Endothelial cell of umbilical vein (primary cell): ENCODE measurements at regions not wholly inside any gene's neighbourhood (a gene's known extent, or its start where the extent isn't known, plus 50 kb on each side); places are given as distances from the start of the nearest gene placed in this dataset.

Source experiments
- BruUV-seq: library from RNA; stranded (reverse); fragments of 400-500 nt; replicated peaks from 2 replicates; lab custom pipeline; 2021; lab: Mats Ljungman, UMichigan
- CTCF ChIA-PET: fragments of 300-600, 350-600 bp; sonication (Branson Sonifier 250); formaldehyde crosslinking; loops from one replicate; lab custom pipeline; 2021; ENCODE audit warnings: antibody characterized with exemption, inconsistent platforms; lab: Charles Lee
- POLR2A ChIA-PET: fragments of 300-600, 350-600 bp; sonication (Branson Sonifier 250); formaldehyde crosslinking; loops from one replicate; lab custom pipeline; 2021; ENCODE audit warnings: antibody characterized with exemption, inconsistent platforms; lab: Charles Lee
- DNase-seq: peaks from one replicate; pipeline ENCODE4 v3.0.0-alpha.2; 2011; ENCODE audit warnings: low read depth, low spot score
- FAIRE-seq: peaks from 2 replicates; lab custom pipeline; 2011; peaks lifted over from hg19 to GRCh38; lab: Jason Lieb, UNC
- H2AFZ ChIP-seq: 2 replicates; pipeline ENCODE4 v1.6.0; 2012; ENCODE audit warnings: low read depth, low read length, control low read depth, inconsistent platforms
- H3K27ac ChIP-seq: 2 replicates; pipeline ENCODE4 v1.5.1; 2011; ENCODE audit warnings: low read depth, mild to moderate bottlenecking, control low read depth, low read length, moderate library complexity; ENCODE audit not compliant: insufficient read depth
- H3K27me3 ChIP-seq, 2 experiments: 2 replicates each; pipeline versions ENCODE4 v1.6.0 to v1.6.1; 2011; ENCODE audit warnings: low read length in 2 of 2, mixed read lengths in 1 of 2; ENCODE audit not compliant: control insufficient read depth in 2 of 2, insufficient read depth in 2 of 2
- H3K36me3 ChIP-seq, 2 experiments: 2 replicates in 1 of 2; 3 replicates in 1 of 2; pipeline ENCODE4 v1.5.1; 2011; ENCODE audit warnings: low read length in 2 of 2, mild to moderate bottlenecking in 1 of 2, moderate library complexity in 1 of 2; ENCODE audit not compliant: control insufficient read depth in 2 of 2, insufficient read depth in 2 of 2; ENCODE audit errors: extremely low read depth in 1 of 2
- H3K4me1 ChIP-seq: 3 replicates; pipeline ENCODE4 v1.5.1; 2011; ENCODE audit warnings: mild to moderate bottlenecking, low read length; ENCODE audit not compliant: control insufficient read depth, insufficient read depth; ENCODE audit errors: extremely low read depth
- H3K4me2 ChIP-seq: 2 replicates; pipeline ENCODE4 v1.6.1; 2011; ENCODE audit warnings: low read length, control low read depth, mixed read lengths; ENCODE audit not compliant: insufficient read depth
- H3K4me3 ChIP-seq, 3 experiments: fragments of 200-600 bp in 1 of 3; sonication (generic), shearing (Covaris generic) in 1 of 3; replicated peaks in 1 of 3; 2 replicates each; pipeline ENCODE4 v1.5.1; 2011 to 2016; ENCODE audit warnings: control low read depth in 3 of 3, low read length in 3 of 3, mild to moderate bottlenecking in 2 of 3, inconsistent platforms in 1 of 3, low read depth in 1 of 3, moderate library complexity in 1 of 3; ENCODE audit not compliant: insufficient read depth in 1 of 3
- H3K79me2 ChIP-seq: 2 replicates; pipeline ENCODE4 v1.6.0; 2012; ENCODE audit warnings: low read length, inconsistent platforms; ENCODE audit not compliant: control insufficient read depth, insufficient read depth
- H3K9ac ChIP-seq: replicated peaks from 2 replicates; pipeline ENCODE3; 2011; ENCODE audit warnings: low read length, control low read depth; ENCODE audit not compliant: insufficient read depth; ENCODE audit errors: extremely low read depth
- H3K9me1 ChIP-seq: replicated peaks from 3 replicates; pipeline ENCODE4 v1.6.0; 2011; ENCODE audit warnings: mild to moderate bottlenecking, low read length; ENCODE audit not compliant: control insufficient read depth, insufficient read depth; ENCODE audit errors: extremely low read depth
- H3K9me3 ChIP-seq: replicated peaks from 2 replicates; pipeline ENCODE4 v1.5.1; 2012; ENCODE audit warnings: low read length, inconsistent platforms; ENCODE audit not compliant: control insufficient read depth, insufficient read depth
- H4K20me1 ChIP-seq: replicated peaks from 2 replicates; pipeline ENCODE3; 2011; ENCODE audit warnings: mild to moderate bottlenecking, low read length; ENCODE audit not compliant: control insufficient read depth, insufficient read depth; ENCODE audit errors: extremely low read depth
- CTCF ChIP-seq, 2 donors: IDR thresholded peaks; 1 replicate in 1 of 2; 2 replicates in 1 of 2; pipeline ENCODE4 v1.5.1; 2011; ENCODE audit warnings: low read length in 2 of 2, mild to moderate bottlenecking in 2 of 2, moderate library complexity in 2 of 2, control low read depth in 1 of 2, inconsistent platforms in 1 of 2, low read depth in 1 of 2; ENCODE audit not compliant: insufficient read depth in 1 of 2; ENCODE audit errors: extremely low read depth in 1 of 2
- EZH2 ChIP-seq: IDR thresholded peaks from 2 replicates; pipeline ENCODE4 v1.6.1; 2012; ENCODE audit warnings: borderline replicate concordance, low read depth, mild to moderate bottlenecking, moderate library complexity, low read length, inconsistent platforms; ENCODE audit not compliant: severe bottlenecking
- FOS ChIP-seq: IDR thresholded peaks from 2 replicates; pipeline ENCODE4 v1.6.1; 2011; ENCODE audit warnings: mild to moderate bottlenecking, low read length, moderate library complexity, borderline replicate concordance; ENCODE audit not compliant: insufficient read depth
- GATA2 ChIP-seq: IDR thresholded peaks from 2 replicates; pipeline ENCODE4 v1.7.0; 2011; ENCODE audit warnings: low read depth, mild to moderate bottlenecking, moderate library complexity, mixed read lengths, low read length; ENCODE audit not compliant: insufficient read length, insufficient read depth
- JUN ChIP-seq: IDR thresholded peaks from 2 replicates; pipeline ENCODE4 v1.6.1; 2011; ENCODE audit warnings: borderline replicate concordance, low read depth; ENCODE audit not compliant: insufficient read length, insufficient read depth
- MAX ChIP-seq: IDR thresholded peaks from 2 replicates; pipeline ENCODE4 v1.6.1; 2011; ENCODE audit not compliant: insufficient read depth, insufficient read length
- MYC ChIP-seq: IDR thresholded peaks from one replicate; pipeline ENCODE4 v1.6.1; 2011; ENCODE audit warnings: mild to moderate bottlenecking, low read depth, low read length
- POLR2A ChIP-seq: IDR thresholded peaks from 2 replicates; pipeline ENCODE4 v1.6.1; 2012; ENCODE audit warnings: low read depth, mild to moderate bottlenecking, control low read depth, low read length
- POLR2AphosphoS5 ChIP-seq: IDR thresholded peaks from 2 replicates; pipeline ENCODE4 v1.6.1; 2012; ENCODE audit warnings: low read depth, mild to moderate bottlenecking, control low read depth, low read length, moderate library complexity; ENCODE audit not compliant: insufficient read depth
- dilution Hi-C: fragments of 300-500 bp; cut with MboI; formaldehyde crosslinking; loops from one replicate; pipeline ENCODE4 v1.15.0; 2019; ENCODE audit warnings: low sequenced_read_pairs; ENCODE audit not compliant: extremely low pct_ligation_motif_present
- intact Hi-C: fragments of 100-400 bp; cut with micrococcal nuclease; formaldehyde crosslinking; loops from one replicate; pipeline ENCODE4 v1.10.0; 2022

- no peak overlapping the region for H3K4me2 ChIP-seq
- no peaks in the 10 kb centered on the region for H3K27me3 ChIP-seq
- POLR2A ChIA-PET: no interaction called here
- TF ChIP-seq GATA2 (no peak), MYC (no peak), MAX (no peak), CTCF (IDR thresholded peaks at IDR 0.05; ENCODE audit: extremely low read depth in 1 of 2, insufficient read depth in 1 of 2, low read depth in 1 of 2, low read length in 2 of 2) (no peak), POLR2AphosphoS5 (no peak), JUN (no peak), POLR2A (no peak), EZH2 (no peak), FOS (no peak)
- H3K36me3 ChIP-seq: no peaks in the 10 kb centered on the region
- intact Hi-C loops (no loop called here), dilution Hi-C loops (no loop called here)
- no peak overlapping the region for H2AFZ ChIP-seq
- no peak overlapping the region for H3K4me3 ChIP-seq
- DNase-seq: no peak
- H3K9me1 ChIP-seq: no peaks in the 10 kb centered on the region
- no peaks in the 10 kb centered on the region for H3K9me3 ChIP-seq
- BruUV-seq: no TSS peak
- H3K9ac ChIP-seq: no peak overlapping the region
- no peak for FAIRE-seq
- no peaks in the 10 kb centered on the region for H3K79me2 ChIP-seq
- no peaks in the 10 kb centered on the region for H4K20me1 ChIP-seq
- CTCF ChIA-PET: no interaction called here
- no peaks in the 10 kb centered on the region for H3K4me1 ChIP-seq
- H3K27ac ChIP-seq: no peak overlapping the region
These were observed 176.4 kb downstream of the ACTR3 start for GRCh38 chr2:114066186-114066747.
